GM21786 (cell line): ENCODE measurements at regions not wholly inside any gene's neighbourhood (a gene's known extent, or its start where the extent isn't known, plus 50 kb on each side); places are given as distances from the start of the nearest gene placed in this dataset.
A peak's percentile ranks its signal among the peaks of the same experiment; 100 is the strongest.
"Not testable (repeated sequence)": the region's sequence is repeated elsewhere in the genome, so short reads cannot be mapped to it uniquely, and the experiment has no call there.

Experiments used
- ATAC-seq: cut with Tn5 transposase; IDR thresholded peaks from one replicate; pipeline ENCODE4 v1.9.1; 2021; ENCODE audit not compliant: unreplicated experiment

- ATAC-seq: no peak
These were observed 167.1 kb upstream of the CNKSR2 start for GRCh38 chrX:21207080-21207479.

- ATAC-seq: not testable (repeated sequence)
These were observed 155.0 kb upstream of the CNKSR2 start for GRCh38 chrX:21219208-21219607.

- no peak for ATAC-seq
These were observed 148.6 kb upstream of the CNKSR2 start for GRCh38 chrX:21225643-21226042.

- ATAC-seq: not testable (repeated sequence)
These were observed 145.2 kb upstream of the CNKSR2 start for GRCh38 chrX:21228974-21229373.

GRCh38 chrX:21255032-21255618 lies 119.1 kb upstream of the CNKSR2 start:
- peak; percentile 94 for ATAC-seq

- no peak for ATAC-seq
These were observed 107.3 kb upstream of the CNKSR2 start for GRCh38 chrX:21266949-21267348.

- no peak for ATAC-seq
These were observed 97.3 kb upstream of the CNKSR2 start for GRCh38 chrX:21276736-21277433.

GRCh38 chrX:21289232-21289631 lies 85.0 kb upstream of the CNKSR2 start:
- no peak for ATAC-seq

GRCh38 chrX:21295246-21295820 lies 78.9 kb upstream of the CNKSR2 start:
- no peak for ATAC-seq

- ATAC-seq: no peak
These were observed 68.3 kb upstream of the CNKSR2 start for GRCh38 chrX:21305799-21306336.

- no peak for ATAC-seq
These were observed 54.9 kb upstream of the CNKSR2 start for GRCh38 chrX:21319323-21319722.
